ENCODE measurements at regions not wholly inside any gene's neighbourhood (a gene's known extent, or its start where the extent isn't known, plus 50 kb on each side); places are given as distances from the start of the nearest gene placed in this dataset.
"Not testable (repeated sequence)": the region's sequence is repeated elsewhere in the genome, so short reads cannot be mapped to it uniquely, and the experiment has no call there.

DNA sequence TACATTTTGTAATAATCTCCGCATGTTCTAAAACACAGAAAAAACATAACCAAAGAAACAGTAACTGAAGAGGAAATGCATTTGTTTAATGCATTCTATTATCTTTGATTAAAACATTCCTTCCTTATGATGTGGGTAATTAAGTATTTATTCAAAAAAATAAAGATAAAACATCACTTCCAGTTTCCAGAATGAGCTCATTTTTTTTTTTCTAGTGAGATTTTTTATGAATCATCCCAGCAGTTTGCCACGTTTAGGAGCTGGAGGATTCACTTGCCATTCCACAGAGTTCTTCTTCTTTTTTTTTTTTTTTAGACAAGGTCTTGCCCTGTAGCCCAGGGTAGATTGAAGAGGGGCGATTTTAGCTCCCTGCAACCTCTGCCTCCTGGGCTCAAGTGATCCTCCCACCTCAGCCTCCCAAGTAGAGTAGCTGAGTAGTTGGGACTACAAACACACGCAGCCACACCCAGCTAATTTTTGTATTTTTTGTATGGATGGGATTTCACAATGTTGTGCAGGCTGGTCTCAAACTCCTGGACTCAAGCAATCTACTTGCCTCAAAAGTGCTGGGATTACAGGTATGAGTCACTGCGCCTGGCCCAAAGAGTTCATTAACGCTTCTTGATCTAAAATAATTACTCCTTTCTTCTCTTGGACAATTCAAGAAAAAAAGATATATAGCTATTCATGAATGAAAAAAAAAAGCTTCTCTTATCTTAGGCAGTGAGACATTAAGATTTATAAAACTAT, 177.3 kb downstream of the DKK1 start:
- no peak for TF ChIP-seq JUND (IDR thresholded peaks at IDR 0.05; ENCODE audit: low read depth)
- DNase-seq (ENCODE audit: low read depth in 1 of 2, low spot score in 1 of 2) = no peak
- in situ Hi-C loops (cut with HindIII; ENCODE audit: low pct_unique_long_range_greater_than_20kb, low sequenced_read_pairs) = no loop called here

DNA sequence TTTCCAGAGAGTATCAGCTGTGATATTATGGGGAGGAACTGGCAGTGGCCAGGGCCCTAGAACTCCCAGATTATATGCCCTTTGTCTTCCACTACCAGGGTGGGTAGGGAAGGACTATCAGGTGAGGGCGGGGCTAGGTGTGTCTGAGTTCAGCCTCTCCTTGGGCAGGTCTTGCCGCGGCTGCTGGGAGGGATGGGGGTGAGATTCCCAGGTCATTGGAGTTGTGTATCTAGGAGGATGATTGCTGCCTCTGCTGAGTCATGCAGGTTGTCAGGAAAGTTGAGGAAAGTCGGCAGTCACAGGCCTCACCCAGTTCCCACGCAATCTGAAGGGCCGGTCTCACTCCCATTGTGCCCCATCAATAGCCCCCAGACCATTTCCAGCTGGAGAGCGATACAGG, 185.2 kb downstream of the DKK1 start:
- no peak for TF ChIP-seq JUND (IDR thresholded peaks at IDR 0.05; ENCODE audit: low read depth)
- no peak for DNase-seq (ENCODE audit: low read depth in 1 of 2, low spot score in 1 of 2)
- in situ Hi-C loops (cut with HindIII; ENCODE audit: low pct_unique_long_range_greater_than_20kb, low sequenced_read_pairs) = no loop called here

DNA sequence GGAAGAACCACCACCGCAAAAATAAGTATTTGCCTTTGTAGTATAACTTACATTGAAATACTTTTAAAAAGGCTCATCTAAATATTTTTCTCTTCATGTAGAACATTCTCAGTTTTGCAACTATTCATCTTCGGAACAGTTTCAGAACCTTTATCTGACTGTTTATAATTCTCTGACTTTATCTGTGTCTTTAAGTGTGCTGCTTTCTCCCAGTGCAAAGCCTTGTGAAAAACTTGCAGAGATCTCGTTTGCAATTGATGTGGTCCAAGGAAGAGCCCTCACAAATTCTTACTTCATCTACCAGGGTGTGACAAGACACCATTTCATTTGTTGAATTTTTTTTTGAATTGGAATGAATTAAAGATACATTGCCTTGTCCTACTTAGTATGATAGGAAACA, 186.4 kb downstream of the DKK1 start:
- DNase-seq (ENCODE audit: low read depth in 1 of 2, low spot score in 1 of 2) = no peak
- in situ Hi-C loops (cut with HindIII; ENCODE audit: low pct_unique_long_range_greater_than_20kb, low sequenced_read_pairs) = no loop called here
- TF ChIP-seq JUND (IDR thresholded peaks at IDR 0.05; ENCODE audit: low read depth) = no peak

DNA sequence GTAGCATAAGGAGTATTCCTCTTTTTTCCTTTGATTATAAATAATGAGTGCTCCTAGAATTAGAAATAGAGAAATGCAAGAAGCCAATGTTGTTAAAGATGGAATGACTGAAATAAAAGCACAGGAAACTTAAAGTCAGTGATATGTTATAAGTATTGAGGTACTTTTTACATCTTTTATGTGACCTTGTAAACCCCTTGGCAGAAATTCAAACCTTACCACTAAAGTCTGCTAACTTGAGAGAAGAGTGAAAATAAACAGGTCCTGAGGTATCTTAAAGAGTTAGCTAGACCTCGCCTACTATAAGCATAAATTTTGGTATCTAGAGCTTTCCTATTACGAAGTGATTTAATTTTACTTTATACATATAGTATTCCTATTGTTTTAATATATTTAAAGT, 188.2 kb downstream of the DKK1 start:
- in situ Hi-C loops (cut with HindIII; ENCODE audit: low pct_unique_long_range_greater_than_20kb, low sequenced_read_pairs) = no loop called here
- no peak for TF ChIP-seq JUND (IDR thresholded peaks at IDR 0.05; ENCODE audit: low read depth)
- DNase-seq (ENCODE audit: low read depth in 1 of 2, low spot score in 1 of 2) = no peak

DNA sequence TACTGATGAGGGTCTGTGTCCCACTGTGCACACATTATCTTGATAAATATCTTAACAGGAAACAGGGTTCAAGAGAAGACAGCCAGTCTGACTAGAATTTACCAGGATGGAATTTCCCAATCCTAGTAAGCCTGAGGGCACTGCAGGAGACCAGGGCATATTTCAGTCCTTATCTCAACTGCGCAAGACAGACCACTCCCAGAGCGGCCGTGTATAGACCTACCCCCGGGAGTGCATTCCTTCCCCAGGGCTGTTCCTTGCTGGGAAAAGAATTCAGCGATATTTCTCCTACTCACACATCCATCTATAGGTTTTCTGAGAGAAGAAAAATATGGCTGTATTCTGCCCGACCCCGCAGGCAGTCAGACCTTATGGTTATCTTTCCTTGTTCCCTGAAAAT, 191.3 kb downstream of the DKK1 start:
- in situ Hi-C loops (cut with HindIII; ENCODE audit: low pct_unique_long_range_greater_than_20kb, low sequenced_read_pairs); DNase-seq (ENCODE audit: low read depth in 1 of 2, low spot score in 1 of 2): not testable (repeated sequence)

DNA sequence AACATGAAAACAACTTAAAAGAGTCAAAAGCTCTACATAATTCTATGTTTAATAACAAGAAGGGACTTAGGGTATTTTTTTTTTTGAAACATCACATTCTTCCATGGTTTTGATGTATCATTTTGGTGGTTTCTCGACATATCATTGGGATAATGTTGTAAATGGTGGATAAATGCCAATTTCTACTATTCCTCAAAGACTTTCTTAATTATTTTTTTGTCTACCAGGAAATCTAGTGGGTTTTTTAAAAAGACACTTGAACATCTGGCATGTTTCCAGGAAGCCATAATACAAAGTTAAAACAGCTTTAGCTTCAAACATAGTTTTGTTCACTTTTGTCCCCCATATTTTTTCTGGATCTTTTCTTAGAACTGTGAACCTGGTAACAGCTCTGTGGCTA, 200.4 kb downstream of the DKK1 start:
- TF ChIP-seq JUND (IDR thresholded peaks at IDR 0.05; ENCODE audit: low read depth) = no peak
- in situ Hi-C loops (cut with HindIII; ENCODE audit: low pct_unique_long_range_greater_than_20kb, low sequenced_read_pairs) = no loop called here
- no peak for DNase-seq (ENCODE audit: low read depth in 1 of 2, low spot score in 1 of 2)

DNA sequence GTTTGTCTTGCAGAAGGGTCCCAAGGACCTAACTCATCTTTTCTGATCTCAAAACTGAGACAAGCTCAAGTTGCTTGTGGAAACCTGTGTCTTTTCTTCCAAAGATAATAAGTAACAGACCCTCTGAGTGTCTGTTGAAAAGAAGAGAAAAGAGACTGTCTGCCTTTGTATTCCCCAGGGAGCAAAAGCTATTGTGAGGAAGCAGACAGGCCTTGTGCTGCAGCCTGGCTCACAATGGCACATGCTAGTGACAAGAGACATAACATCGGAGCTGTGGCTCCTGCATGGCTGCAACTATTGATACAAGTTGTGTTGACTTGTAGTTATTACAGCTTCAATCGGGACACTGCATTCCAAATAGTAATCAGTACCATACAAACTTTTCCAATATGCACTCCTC, 202.9 kb downstream of the DKK1 start:
- DNase-seq (ENCODE audit: low read depth in 1 of 2, low spot score in 1 of 2) = no peak
- no peak for TF ChIP-seq JUND (IDR thresholded peaks at IDR 0.05; ENCODE audit: low read depth)
- in situ Hi-C loops (cut with HindIII; ENCODE audit: low pct_unique_long_range_greater_than_20kb, low sequenced_read_pairs) = no loop called here

DNA sequence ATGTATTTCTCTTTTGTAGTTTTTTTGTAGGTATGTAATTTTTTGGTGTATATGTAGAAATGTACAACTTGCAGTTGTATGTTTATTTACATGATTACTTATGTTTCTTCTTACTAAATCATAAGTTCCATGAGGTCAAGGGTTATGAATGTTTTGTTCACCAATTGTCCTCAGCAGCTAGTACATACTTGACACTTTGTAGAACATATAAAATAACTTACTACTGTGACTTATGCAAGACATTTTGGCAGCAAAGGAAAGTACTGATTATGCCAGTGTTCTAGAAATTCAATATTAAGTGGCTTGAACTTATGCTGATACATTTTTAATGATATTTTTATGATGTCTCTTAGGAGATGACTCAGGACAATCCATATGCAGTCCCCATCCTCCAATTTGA, 209.6 kb downstream of the DKK1 start:
- DNase-seq (ENCODE audit: low read depth in 1 of 2, low spot score in 1 of 2) = no peak
- in situ Hi-C loops (cut with HindIII; ENCODE audit: low pct_unique_long_range_greater_than_20kb, low sequenced_read_pairs) = no loop called here
- TF ChIP-seq JUND (IDR thresholded peaks at IDR 0.05; ENCODE audit: low read depth) = no peak

DNA sequence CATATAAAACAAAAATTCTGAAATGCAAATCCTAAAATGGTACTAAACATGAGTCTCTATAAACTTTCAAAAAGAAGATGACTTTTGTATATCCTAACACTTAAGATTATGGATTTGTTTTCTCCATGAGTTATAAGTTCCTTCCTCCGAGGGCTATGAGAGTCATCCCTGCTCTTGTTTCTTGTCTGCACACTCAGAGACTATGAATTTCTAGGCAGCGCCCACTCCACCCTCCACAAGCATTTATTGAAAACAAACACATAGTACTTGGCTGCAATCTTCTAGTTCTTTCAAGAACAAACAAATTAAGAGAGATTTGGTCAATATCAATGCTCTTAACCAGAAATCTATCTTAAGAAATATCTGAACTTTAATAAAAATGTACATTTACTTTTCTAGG, 211.7 kb downstream of the DKK1 start:
- TF ChIP-seq JUND (IDR thresholded peaks at IDR 0.05; ENCODE audit: low read depth) = no peak
- DNase-seq (ENCODE audit: low read depth in 1 of 2, low spot score in 1 of 2) = no peak
- in situ Hi-C loops (cut with HindIII; ENCODE audit: low pct_unique_long_range_greater_than_20kb, low sequenced_read_pairs) = no loop called here

DNA sequence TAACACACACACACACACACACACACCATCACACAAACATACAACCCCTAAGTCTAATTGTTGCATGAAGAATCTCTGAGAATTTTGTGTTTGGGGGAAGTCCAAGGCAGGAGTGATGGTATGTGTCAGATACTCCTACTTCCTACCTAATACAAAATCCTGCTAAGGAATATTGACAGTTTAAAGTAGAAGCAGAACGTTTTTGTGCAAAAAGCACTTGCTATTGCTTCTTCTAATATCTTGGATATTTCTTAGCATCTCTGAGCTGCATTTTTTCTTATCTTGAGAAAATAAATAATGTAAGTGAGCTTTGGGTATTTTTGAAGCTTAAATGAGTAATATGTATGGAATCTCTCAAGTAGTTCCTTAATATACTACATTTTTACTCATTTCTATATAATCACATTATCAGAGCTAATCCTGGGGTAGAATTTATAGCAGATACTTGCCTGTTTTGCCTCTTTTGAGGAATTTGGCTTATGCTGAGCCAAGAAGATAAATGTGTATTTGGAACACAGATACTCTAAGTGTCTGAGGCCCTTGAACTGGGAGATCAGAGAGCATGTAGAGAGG, 212.3 kb downstream of the DKK1 start:
- in situ Hi-C loops (cut with HindIII; ENCODE audit: low pct_unique_long_range_greater_than_20kb, low sequenced_read_pairs) = no loop called here
- TF ChIP-seq JUND (IDR thresholded peaks at IDR 0.05; ENCODE audit: low read depth) = no peak
- no peak for DNase-seq (ENCODE audit: low read depth in 1 of 2, low spot score in 1 of 2)

DNA sequence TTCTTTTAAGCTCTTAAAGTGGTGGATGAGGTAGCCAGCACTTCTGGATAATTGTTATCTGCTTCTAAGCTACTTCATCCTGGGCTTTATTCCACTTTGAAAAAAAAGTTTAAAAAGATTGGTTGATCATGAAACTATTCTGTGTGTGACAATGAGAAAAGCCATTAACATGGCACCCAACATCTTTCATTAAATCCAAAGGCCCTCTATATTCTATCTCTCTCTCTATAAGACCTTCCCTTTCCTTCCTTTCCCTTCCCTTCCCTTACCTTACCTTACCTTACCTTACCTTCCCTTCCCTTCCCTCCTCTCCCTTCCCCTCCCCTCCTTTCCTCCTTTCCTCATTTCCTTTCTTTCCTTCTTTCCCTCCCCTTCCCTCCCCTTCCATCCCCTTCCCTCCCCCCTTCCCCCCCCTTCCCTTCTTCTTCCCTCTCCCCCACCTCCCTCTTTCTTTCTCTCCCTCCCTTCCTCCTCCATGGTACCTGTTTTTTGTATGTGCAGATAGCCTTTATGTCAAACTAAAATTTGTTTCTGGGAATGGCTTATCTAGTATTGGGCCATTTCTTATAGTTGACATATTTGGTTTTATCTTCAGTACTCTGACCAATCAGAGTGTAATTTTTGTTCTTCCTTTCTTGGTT, 218.7 kb downstream of the DKK1 start:
- in situ Hi-C loops (cut with HindIII; ENCODE audit: low pct_unique_long_range_greater_than_20kb, low sequenced_read_pairs) = no loop called here
- no peak for DNase-seq (ENCODE audit: low read depth in 1 of 2, low spot score in 1 of 2)
- no peak for TF ChIP-seq JUND (IDR thresholded peaks at IDR 0.05; ENCODE audit: low read depth)

DNA sequence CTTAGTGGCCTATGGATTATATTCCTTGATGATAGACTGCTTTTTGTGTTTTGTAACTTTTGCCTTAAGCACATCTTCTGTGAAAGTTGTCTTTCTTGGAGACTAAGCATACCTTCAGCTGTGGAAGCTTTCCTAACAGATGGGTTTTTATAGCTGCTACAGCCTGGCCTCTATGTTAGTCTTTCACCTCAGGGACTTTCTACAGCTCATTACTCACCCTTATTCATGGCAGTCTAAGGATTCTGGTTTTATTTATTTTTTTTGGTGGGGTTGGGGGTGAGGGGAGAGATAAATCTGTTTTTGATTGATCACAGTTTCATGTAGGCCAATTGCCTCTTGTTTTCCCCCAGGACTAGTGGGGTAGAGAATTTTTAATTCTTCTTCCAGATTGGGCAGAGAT, 219.9 kb downstream of the DKK1 start:
- in situ Hi-C loops (cut with HindIII; ENCODE audit: low pct_unique_long_range_greater_than_20kb, low sequenced_read_pairs) = no loop called here
- DNase-seq (ENCODE audit: low read depth in 1 of 2, low spot score in 1 of 2) = no peak
- TF ChIP-seq JUND (IDR thresholded peaks at IDR 0.05; ENCODE audit: low read depth) = no peak

DNA sequence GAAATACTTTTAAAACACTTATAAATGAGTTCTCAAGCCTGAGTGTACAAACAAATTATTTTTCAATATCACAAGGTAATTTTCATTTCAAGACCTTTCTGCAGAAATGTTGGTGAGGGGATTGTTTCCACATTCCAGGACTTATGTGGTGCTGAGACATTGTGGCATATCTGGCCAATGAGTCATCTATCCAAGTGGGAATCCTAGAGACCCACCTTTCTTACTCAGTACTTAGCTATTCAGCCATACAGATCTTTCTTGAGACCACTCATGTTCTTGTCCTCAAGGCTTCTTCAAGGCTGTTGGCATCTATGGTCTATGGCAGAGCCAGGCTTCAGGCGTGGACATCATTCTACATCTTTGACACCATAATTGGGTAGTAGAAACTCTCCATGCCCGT, 225.4 kb downstream of the DKK1 start:
- in situ Hi-C loops (cut with HindIII; ENCODE audit: low pct_unique_long_range_greater_than_20kb, low sequenced_read_pairs) = no loop called here
- no peak for TF ChIP-seq JUND (IDR thresholded peaks at IDR 0.05; ENCODE audit: low read depth)
- no peak for DNase-seq (ENCODE audit: low read depth in 1 of 2, low spot score in 1 of 2)

All from T47D (cell line).